ENCODE measurements at regions not wholly inside any gene's neighbourhood (a gene's known extent, or its start where the extent isn't known, plus 50 kb on each side); places are given as distances from the start of the nearest gene placed in this dataset.

DNA sequence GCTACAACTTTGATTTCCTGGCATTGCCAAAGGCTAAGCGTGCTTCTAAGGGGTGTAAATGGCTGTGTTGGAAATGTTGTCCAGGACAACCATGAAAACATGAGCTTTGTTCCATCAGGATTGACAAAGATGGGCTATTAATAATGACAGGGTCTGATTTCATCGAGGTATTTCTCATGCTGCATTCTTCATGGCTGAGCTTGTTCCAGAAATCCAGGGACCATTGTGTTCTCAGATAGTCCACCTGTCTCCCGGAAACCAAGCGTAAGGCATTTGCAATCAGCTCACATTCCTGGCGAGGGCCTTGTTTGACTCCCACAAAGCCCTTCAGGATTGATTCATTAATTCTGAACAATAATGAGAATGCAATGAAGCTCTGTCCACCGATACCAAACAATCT is 111.3 kb downstream of the CD47 start:
- TF ChIP-seq CTCF (IDR thresholded peaks at IDR 0.05 in 4 of 5, conservative IDR thresholded peaks at IDR 0.05 in 1 of 5) (no peak), POLR2A (IDR thresholded peaks at IDR 0.05) (no peak)

Data from gastrocnemius medialis (tissue), 4 donors.